ENCODE measurements at regions not wholly inside any gene's neighbourhood (a gene's known extent, or its start where the extent isn't known, plus 50 kb on each side); places are given as distances from the start of the nearest gene placed in this dataset.

DNA sequence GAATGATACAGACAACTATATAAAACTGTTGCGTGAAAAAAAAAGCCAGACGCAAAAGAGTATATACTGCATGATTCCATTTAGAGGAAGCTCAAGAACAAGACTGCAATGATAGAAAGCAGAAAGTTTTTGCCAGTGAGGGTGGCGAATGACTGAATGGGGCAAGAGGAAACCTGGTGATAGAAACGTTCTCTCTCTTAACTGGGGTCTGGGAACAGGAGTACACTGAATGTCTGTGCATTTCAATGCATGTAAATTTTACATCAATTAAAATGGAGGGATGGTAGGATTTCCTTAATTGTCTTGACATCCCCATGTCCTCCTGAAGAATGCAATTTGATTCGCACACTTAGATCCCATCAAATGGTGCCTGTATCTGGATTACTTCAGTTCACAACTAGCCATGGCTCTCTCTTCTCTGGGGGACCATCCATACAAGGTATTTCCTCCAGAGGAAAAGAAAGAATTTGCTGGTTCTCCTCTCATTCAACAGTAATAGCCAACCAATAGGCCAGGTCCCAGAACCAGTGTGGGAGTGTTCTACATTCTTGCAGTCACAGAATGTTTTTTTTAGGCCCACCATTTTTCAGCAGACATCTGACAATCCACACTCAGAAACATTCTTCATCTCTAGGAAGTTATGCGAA lies 221.0 kb upstream of the KLF14 start:
- no peak for TF ChIP-seq CTCF (tag by site-specific recombination; IDR thresholded peaks at IDR 0.05)
- TF ChIP-seq ZNF239 (tag by site-specific recombination; IDR thresholded peaks at IDR 0.05) = no peak

Measured in HEK293 (cell line).